SH-SY5Y (cell line): ENCODE measurements at regions not wholly inside any gene's neighbourhood (a gene's known extent, or its start where the extent isn't known, plus 50 kb on each side); places are given as distances from the start of the nearest gene placed in this dataset.

ENCODE experiments used
- GATA2 ChIP-seq: IDR thresholded peaks from 2 replicates; pipeline ENCODE4 v1.6.1; 2011; ENCODE audit warnings: mild to moderate bottlenecking, low read depth, low read length
- GATA3 ChIP-seq: IDR thresholded peaks from 2 replicates; pipeline ENCODE4 v1.6.1; 2011; ENCODE audit warnings: low read depth, mild to moderate bottlenecking, low read length, moderate library complexity

- TF ChIP-seq GATA3 (no peak), GATA2 (no peak)
These were observed 386.5 kb upstream of the SULF2 start for GRCh38 chr20:48171626-48172356.

- TF ChIP-seq GATA3, result no peak
- no peak for TF ChIP-seq GATA2
These were observed 385.8 kb upstream of the SULF2 start for GRCh38 chr20:48171071-48171470.

- TF ChIP-seq GATA3 (no peak), GATA2 (no peak)
These were observed 385.3 kb upstream of the SULF2 start for GRCh38 chr20:48170625-48171024.

- TF ChIP-seq GATA2, result no peak
- no peak for TF ChIP-seq GATA3
These were observed 384.5 kb upstream of the SULF2 start for GRCh38 chr20:48169650-48170225.

GRCh38 chr20:48166082-48166835 is 381.0 kb upstream of the SULF2 start:
- TF ChIP-seq GATA2 (no peak), GATA3 (no peak)

GRCh38 chr20:48165401-48165685 is 380.1 kb upstream of the SULF2 start:
- no peak for TF ChIP-seq GATA2
- TF ChIP-seq GATA3, result no peak

- TF ChIP-seq GATA3 (no peak), GATA2 (no peak)
These were observed 379.5 kb upstream of the SULF2 start for GRCh38 chr20:48164566-48165400.

- no peak for TF ChIP-seq GATA3
- TF ChIP-seq GATA2, result no peak
These were observed 378.8 kb upstream of the SULF2 start for GRCh38 chr20:48164034-48164433.

GRCh38 chr20:48163505-48163904 is 378.2 kb upstream of the SULF2 start:
- no peak for TF ChIP-seq GATA2
- no peak for TF ChIP-seq GATA3

- TF ChIP-seq GATA2, result no peak
- TF ChIP-seq GATA3, result no peak
These were observed 377.3 kb upstream of the SULF2 start for GRCh38 chr20:48162621-48163020.

GRCh38 chr20:48159145-48160008 is 374.1 kb upstream of the SULF2 start:
- no peak for TF ChIP-seq GATA2
- TF ChIP-seq GATA3, result no peak

- no peak for TF ChIP-seq GATA2
- TF ChIP-seq GATA3, result no peak
These were observed 372.7 kb upstream of the SULF2 start for GRCh38 chr20:48158014-48158413.

GRCh38 chr20:48156951-48157700 is 371.8 kb upstream of the SULF2 start:
- TF ChIP-seq GATA3, result no peak
- no peak for TF ChIP-seq GATA2
